HEK293 (cell line): ENCODE measurements at regions not wholly inside any gene's neighbourhood (a gene's known extent, or its start where the extent isn't known, plus 50 kb on each side); places are given as distances from the start of the nearest gene placed in this dataset.

Experiments used
- CTCF ChIP-seq: fragments of 450-650 bp; formaldehyde crosslinking; IDR thresholded peaks from 2 replicates; pipeline ENCODE4 v1.5.1; 2016; ENCODE audit warnings: missing biosample characterization, missing genetic modification characterization
- PRDM6 ChIP-seq: fragments of 450-650 bp; formaldehyde crosslinking; IDR thresholded peaks from 2 replicates; pipeline ENCODE4 v1.5.1; 2017; ENCODE audit warnings: missing biosample characterization, missing genetic modification characterization
- REPIN1 ChIP-seq: fragments of 450-650 bp; formaldehyde crosslinking; IDR thresholded peaks from 2 replicates; pipeline ENCODE4 v1.5.1; 2017; ENCODE audit warnings: missing biosample characterization, missing genetic modification characterization, low read depth
- REST ChIP-seq: fragments of 450-650 bp; formaldehyde crosslinking; IDR thresholded peaks from 2 replicates; pipeline ENCODE4 v1.5.1; 2016; ENCODE audit warnings: missing biosample characterization, missing genetic modification characterization
- SETDB1 ChIP-seq: IDR thresholded peaks from one replicate; pipeline ENCODE4 v1.6.1; 2017; ENCODE audit warnings: mild to moderate bottlenecking, low read length, moderate library complexity, mixed read lengths; ENCODE audit not compliant: insufficient read length
- ZBTB21 ChIP-seq: fragments of 450-650 bp; formaldehyde crosslinking; IDR thresholded peaks from 2 replicates; pipeline ENCODE4 v1.5.1; 2017; ENCODE audit warnings: missing biosample characterization, missing genetic modification characterization
- ZBTB44 ChIP-seq: fragments of 450-650 bp; IDR thresholded peaks from 2 replicates; pipeline ENCODE4 v1.5.1; 2018; ENCODE audit warnings: missing biosample characterization, mild to moderate bottlenecking, missing genetic modification characterization
- ZNF114 ChIP-seq: fragments of 450-650 bp; formaldehyde crosslinking; IDR thresholded peaks from 2 replicates; pipeline ENCODE4 v1.5.0; 2017; ENCODE audit warnings: missing biosample characterization, missing genetic modification characterization
- ZNF214 ChIP-seq: fragments of 450-650 bp; formaldehyde crosslinking; IDR thresholded peaks from 2 replicates; pipeline ENCODE4 v1.5.1; 2017; ENCODE audit warnings: missing biosample characterization, mild to moderate bottlenecking, missing genetic modification characterization, borderline replicate concordance
- ZNF274 ChIP-seq, 2 experiments: fragments of 200-500 bp in 1 of 2; fragments of 450-650 bp in 1 of 2; sonication (Bioruptor generic) in 1 of 2; formaldehyde crosslinking in 1 of 2; IDR thresholded peaks; 2 replicates each; pipeline versions ENCODE4 v1.5.1 to v1.6.1; 2014 to 2016; ENCODE audit warnings: borderline replicate concordance in 1 of 2, inconsistent platforms in 1 of 2, low read length in 1 of 2, missing biosample characterization in 1 of 2, missing genetic modification characterization in 1 of 2
- ZNF549 ChIP-seq: fragments of 450-650 bp; IDR thresholded peaks from 2 replicates; pipeline ENCODE4 v1.5.1; 2018; ENCODE audit warnings: missing biosample characterization, missing genetic modification characterization, mild to moderate bottlenecking, inconsistent platforms, moderate library complexity
- ZNF571 ChIP-seq: fragments of 450-650 bp; formaldehyde crosslinking; IDR thresholded peaks from 2 replicates; pipeline ENCODE4 v1.5.0; 2017; ENCODE audit warnings: missing biosample characterization, missing genetic modification characterization
- ZNF596 ChIP-seq: fragments of 450-650 bp; IDR thresholded peaks from 2 replicates; pipeline ENCODE4 v1.5.0; 2018; ENCODE audit warnings: missing biosample characterization, mild to moderate bottlenecking, missing genetic modification characterization, moderate library complexity
- ZNF670 ChIP-seq: fragments of 450-650 bp; formaldehyde crosslinking; IDR thresholded peaks from 2 replicates; pipeline ENCODE4 v1.5.1; 2016; ENCODE audit warnings: missing biosample characterization, missing genetic modification characterization, low read depth

GRCh38 chr16:80023865-80024264 is 423.3 kb upstream of the MAF start:
- TF ChIP-seq CTCF, result no peak
- no peak for TF ChIP-seq SETDB1
- no peak for TF ChIP-seq ZNF670 (tag by site-specific recombination)
- TF ChIP-seq ZNF596, result no peak
- no peak for TF ChIP-seq ZNF549 (tag by site-specific recombination)
- TF ChIP-seq REPIN1 (tag by site-specific recombination), result no peak
- no peak for TF ChIP-seq ZBTB44 (tag by site-specific recombination)
- TF ChIP-seq ZNF114 (tag by site-specific recombination), result no peak
- no peak for TF ChIP-seq ZNF274 (IDR thresholded peaks at IDR 0.05; ENCODE audit: low read length)
- no peak for TF ChIP-seq ZNF274 (tag by site-specific recombination; IDR thresholded peaks at IDR 0.05; ENCODE audit: borderline replicate concordance)
- no peak for TF ChIP-seq ZBTB21
- TF ChIP-seq REST (tag by site-specific recombination), result no peak
- TF ChIP-seq PRDM6 (tag by site-specific recombination), result no peak
- TF ChIP-seq ZNF214, result no peak
- no peak for TF ChIP-seq ZNF571 (tag by site-specific recombination)
